ENCODE measurements at regions not wholly inside any gene's neighbourhood (a gene's known extent, or its start where the extent isn't known, plus 50 kb on each side); places are given as distances from the start of the nearest gene placed in this dataset.

GRCh38 chr1:73778471-73778870 is 419.5 kb downstream of the LRRIQ3 start:
- POLR2A ChIA-PET (ENCODE audit: unreplicated experiment): no interaction called here
- no peak overlapping the region for H3K4me2 ChIP-seq
- peaks cover 6% of the 10 kb centered on the region for H3F3A ChIP-seq (ENCODE audit: insufficient read depth, low read depth)
- H2AFZ ChIP-seq: no peak overlapping the region
- DNase-seq: no peak
- no peaks in the 10 kb centered on the region for H3K27me3 ChIP-seq (ENCODE audit: insufficient read depth, low read depth)
- CTCF ChIA-PET: no interaction called here
- no peak for TF ChIP-seq CTCF (conservative IDR thresholded peaks at IDR 0.05)
- no peak for TF ChIP-seq EZH2 (IDR thresholded peaks at IDR 0.05; ENCODE audit: low read depth)
- H3K4me3 ChIP-seq: no peak overlapping the region
- H3K79me2 ChIP-seq (ENCODE audit: low read depth): no peaks in the 10 kb centered on the region
- peaks cover 20% of the 10 kb centered on the region for H3K4me1 ChIP-seq (replicated peaks; ENCODE audit: insufficient read depth)
- H3K9me2 ChIP-seq (ENCODE audit: insufficient read depth): no peaks in the 10 kb centered on the region
- H3K36me3 ChIP-seq (ENCODE audit: low read depth): no peaks in the 10 kb centered on the region
- BruUV-seq (replicated peaks): no TSS peak
- H3K9me3 ChIP-seq (ENCODE audit: insufficient read depth, low read depth): peaks cover 4% of the 10 kb centered on the region
- H3K27ac ChIP-seq: no peak overlapping the region
- intact Hi-C loops (cut with micrococcal nuclease; ENCODE audit: unreplicated experiment): no loop called here
- no peaks in the 10 kb centered on the region for H4K20me1 ChIP-seq (ENCODE audit: insufficient read depth)

GRCh38 chr1:73775896-73776295 is 422.1 kb downstream of the LRRIQ3 start:
- CTCF ChIA-PET: no interaction called here
- Histone ChIP-seq H3K4me3 (no peak overlapping the region), H3F3A (ENCODE audit: insufficient read depth, low read depth) (no peaks in the 10 kb centered on the region; the same call in 1 of the 2 replicates), H3K4me1 (replicated peaks; ENCODE audit: insufficient read depth) (no peaks in the 10 kb centered on the region), H3K27me3 (ENCODE audit: insufficient read depth, low read depth) (no peaks in the 10 kb centered on the region), H3K9me2 (ENCODE audit: insufficient read depth) (no peaks in the 10 kb centered on the region), H4K20me1 (ENCODE audit: insufficient read depth) (no peaks in the 10 kb centered on the region), H3K4me2 (no peak overlapping the region), H3K79me2 (ENCODE audit: low read depth) (no peaks in the 10 kb centered on the region), H3K9me3 (ENCODE audit: insufficient read depth, low read depth) (peaks cover 4% of the 10 kb centered on the region), H2AFZ (no peak overlapping the region), H3K27ac (no peak overlapping the region), H3K36me3 (ENCODE audit: low read depth) (no peaks in the 10 kb centered on the region)
- POLR2A ChIA-PET (ENCODE audit: unreplicated experiment): no interaction called here
- DNase-seq: no peak
- BruUV-seq (replicated peaks): no TSS peak
- no peak for TF ChIP-seq CTCF (conservative IDR thresholded peaks at IDR 0.05)
- TF ChIP-seq EZH2 (IDR thresholded peaks at IDR 0.05; ENCODE audit: low read depth): no peak
- intact Hi-C loops (cut with micrococcal nuclease; ENCODE audit: unreplicated experiment): no loop called here

GRCh38 chr1:73772941-73773340 is 425.0 kb downstream of the LRRIQ3 start:
- Histone ChIP-seq H4K20me1 (ENCODE audit: insufficient read depth) (no peaks in the 10 kb centered on the region), H3K79me2 (ENCODE audit: low read depth) (no peaks in the 10 kb centered on the region), H3K36me3 (ENCODE audit: low read depth) (no peaks in the 10 kb centered on the region), H3K4me1 (replicated peaks; ENCODE audit: insufficient read depth) (no peaks in the 10 kb centered on the region), H3K9me2 (ENCODE audit: insufficient read depth) (no peaks in the 10 kb centered on the region), H3K27ac (no peak overlapping the region), H3K4me2 (no peak overlapping the region), H2AFZ (no peak overlapping the region), H3K4me3 (no peak overlapping the region), H3K27me3 (ENCODE audit: insufficient read depth, low read depth) (no peaks in the 10 kb centered on the region), H3F3A (ENCODE audit: insufficient read depth, low read depth) (no peaks in the 10 kb centered on the region; the same call in 1 of the 2 replicates), H3K9me3 (ENCODE audit: insufficient read depth, low read depth) (peaks cover 4% of the 10 kb centered on the region; the same call in 1 of the 2 replicates)
- no peak for TF ChIP-seq CTCF (conservative IDR thresholded peaks at IDR 0.05)
- TF ChIP-seq EZH2 (IDR thresholded peaks at IDR 0.05; ENCODE audit: low read depth): no peak
- CTCF ChIA-PET: interaction anchor here (0.6 to 0.8 kb wide), 2 partner anchors 12 to 202 kb away, joined by 3 to 7 read pairs; no protein-coding TSS in a partner anchor
- POLR2A ChIA-PET (ENCODE audit: unreplicated experiment): no interaction called here
- BruUV-seq (replicated peaks): no TSS peak
- intact Hi-C loops (cut with micrococcal nuclease; ENCODE audit: unreplicated experiment): no loop called here
- DNase-seq: no peak

All from PC-9 (cell line).